ENCODE measurements at regions not wholly inside any gene's neighbourhood (a gene's known extent, or its start where the extent isn't known, plus 50 kb on each side); places are given as distances from the start of the nearest gene placed in this dataset.

GRCh38 chr21:28738420-28738704 lies 254.3 kb downstream of the LTN1 start:
- Histone ChIP-seq H3K36me3 (no peaks in the 10 kb centered on the region), H3K27ac (peak overlapping the region; percentile 92), H3K9me3 (ENCODE audit: low read depth) (no peaks in the 10 kb centered on the region), H3K4me1 (ENCODE audit: low read depth) (peaks cover 34% of the 10 kb centered on the region), H3K27me3 (no peaks in the 10 kb centered on the region), H3K4me3 (no peak overlapping the region)
- TF ChIP-seq CTCF (IDR thresholded peaks at IDR 0.05; ENCODE audit: low read depth, low read length): no peak
- peak in 1 of 2 donors; percentile 33 for DNase-seq (ENCODE audit: low read depth in 1 of 2, low spot score in 1 of 2)

DNA sequence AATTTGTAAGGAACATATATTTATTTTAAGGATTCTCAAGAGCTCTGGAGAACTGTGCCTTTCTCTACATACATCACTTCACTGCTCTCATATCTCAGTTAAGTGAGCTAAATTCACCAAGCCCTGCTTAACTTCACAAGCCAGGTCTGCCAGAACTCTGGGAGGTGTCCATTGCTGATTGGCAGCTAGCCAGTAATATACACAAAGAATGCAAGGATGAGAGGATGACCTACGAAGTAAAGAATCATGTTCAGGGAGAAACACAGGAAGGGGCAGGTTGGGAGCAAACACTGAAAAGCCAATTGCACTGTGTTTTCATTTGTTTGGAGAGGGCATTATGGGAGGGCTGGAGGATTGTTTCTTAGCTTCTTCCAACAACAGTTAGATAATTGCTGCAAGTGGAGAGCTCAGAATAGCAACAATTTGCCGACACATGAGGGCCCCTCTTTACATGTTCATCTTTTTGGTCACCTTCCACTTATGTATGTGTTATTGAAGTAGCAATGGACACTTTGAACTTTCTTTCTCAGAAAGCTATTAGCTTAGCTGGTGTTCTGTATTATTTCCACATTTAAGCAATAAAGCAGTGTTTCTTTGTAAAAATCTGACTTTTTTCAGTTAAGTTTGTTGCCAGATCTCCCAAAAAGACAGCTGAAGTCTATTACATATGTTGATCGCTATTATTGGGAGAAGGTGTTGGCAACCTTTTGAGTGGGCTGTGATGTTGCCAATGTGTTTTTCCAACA lies 254.8 kb downstream of the LTN1 start:
- H3K27me3 ChIP-seq: no peaks in the 10 kb centered on the region
- peak overlapping the region; percentile 92 for H3K27ac ChIP-seq
- H3K4me3 ChIP-seq: no peak overlapping the region
- H3K36me3 ChIP-seq: no peaks in the 10 kb centered on the region
- TF ChIP-seq CTCF (IDR thresholded peaks at IDR 0.05; ENCODE audit: low read depth, low read length): no peak
- DNase-seq (ENCODE audit: low read depth in 1 of 2, low spot score in 1 of 2): peak; percentile 56 to 84
- peaks cover 29% of the 10 kb centered on the region for H3K4me1 ChIP-seq (ENCODE audit: low read depth)
- no peaks in the 10 kb centered on the region for H3K9me3 ChIP-seq (ENCODE audit: low read depth)

- H3K36me3 ChIP-seq: no peaks in the 10 kb centered on the region
- H3K27me3 ChIP-seq: no peaks in the 10 kb centered on the region
- H3K27ac ChIP-seq: no peak overlapping the region
- H3K9me3 ChIP-seq (ENCODE audit: low read depth): no peaks in the 10 kb centered on the region
- no peak for DNase-seq (ENCODE audit: low read depth in 1 of 2, low spot score in 1 of 2)
- no peak overlapping the region for H3K4me3 ChIP-seq
- no peak for TF ChIP-seq CTCF (IDR thresholded peaks at IDR 0.05; ENCODE audit: low read depth, low read length)
- peaks cover 29% of the 10 kb centered on the region for H3K4me1 ChIP-seq (ENCODE audit: low read depth)
Measured at GRCh38 chr21:28734522-28735175, 258.0 kb downstream of the LTN1 start.

- Histone ChIP-seq H3K27me3 (no peaks in the 10 kb centered on the region), H3K4me3 (no peak overlapping the region), H3K9me3 (ENCODE audit: low read depth) (no peaks in the 10 kb centered on the region), H3K27ac (peak overlapping the region; percentile 51), H3K36me3 (no peaks in the 10 kb centered on the region), H3K4me1 (ENCODE audit: low read depth) (peaks cover under 1% of the 10 kb centered on the region)
- peak in 1 of 2 donors; percentile 5 for DNase-seq (ENCODE audit: low read depth in 1 of 2, low spot score in 1 of 2)
- TF ChIP-seq CTCF (IDR thresholded peaks at IDR 0.05; ENCODE audit: low read depth, low read length): no peak
Measured at GRCh38 chr21:28731700-28732321, 260.9 kb downstream of the LTN1 start.

GRCh38 chr21:28729887-28730286 lies 262.8 kb downstream of the LTN1 start:
- DNase-seq (ENCODE audit: low read depth in 1 of 2, low spot score in 1 of 2): no peak
- Histone ChIP-seq H3K27ac (no peak overlapping the region), H3K4me3 (no peak overlapping the region), H3K27me3 (no peaks in the 10 kb centered on the region), H3K36me3 (no peaks in the 10 kb centered on the region), H3K4me1 (ENCODE audit: low read depth) (no peaks in the 10 kb centered on the region), H3K9me3 (ENCODE audit: low read depth) (no peaks in the 10 kb centered on the region)
- no peak for TF ChIP-seq CTCF (IDR thresholded peaks at IDR 0.05; ENCODE audit: low read depth, low read length)
